ENCODE measurements at regions not wholly inside any gene's neighbourhood (a gene's known extent, or its start where the extent isn't known, plus 50 kb on each side); places are given as distances from the start of the nearest gene placed in this dataset.

DNA sequence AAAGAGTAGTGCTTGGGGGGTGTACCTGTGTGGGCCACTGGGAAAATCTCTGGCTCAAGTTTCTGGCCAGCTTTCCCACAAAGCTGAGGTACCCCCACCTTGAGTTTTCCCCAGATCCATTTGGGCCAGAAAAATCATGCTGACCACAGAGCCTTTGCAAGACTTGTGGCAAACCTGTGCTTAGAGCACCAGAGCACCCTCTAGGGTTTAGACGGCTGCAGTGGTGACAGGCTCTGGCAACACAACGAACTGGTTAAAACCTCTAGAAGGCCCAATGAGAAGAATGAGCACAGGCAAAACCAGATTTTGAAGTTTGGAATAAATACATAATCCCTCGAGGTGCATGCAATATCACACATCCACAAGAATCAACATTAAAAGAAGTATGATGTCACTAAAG, 290.7 kb upstream of the FOLH1 start:
- peaks cover 0 to 1% (median 0%) of the 10 kb centered on the region in 3 donors for H3K27me3 Mint-ChIP-seq (ENCODE audit: low read depth in 3 of 3)
- Histone ChIP-seq H3K36me3 (replicated peaks in 1 of 2; ENCODE audit: control insufficient read depth in 1 of 2, insufficient read depth in 2 of 2, low read length in 2 of 2) (no peaks in the 10 kb centered on the region), H3K9ac (ENCODE audit: insufficient read depth, low read length, poor library complexity, severe bottlenecking) (no peak overlapping the region), H3K4me3 (replicated peaks in 1 of 3; ENCODE audit: low read depth in 2 of 3, low read length in 3 of 3) (no peak overlapping the region), H3K27ac (ENCODE audit: low read depth in 1 of 2, low read length in 2 of 2) (no peak overlapping the region), H3K27me3 (ENCODE audit: control insufficient read depth in 2 of 2, insufficient read depth in 2 of 2, low read length in 2 of 2) (no peaks in the 10 kb centered on the region), H3K4me1 (ENCODE audit: control insufficient read depth in 1 of 2, insufficient read depth in 2 of 2, low read length in 2 of 2) (no peaks in the 10 kb centered on the region), H3K4me2 (replicated peaks; ENCODE audit: extremely low read depth, low read length, poor library complexity, severe bottlenecking) (no peak overlapping the region), H2AFZ (ENCODE audit: insufficient read depth, low read depth, low read length, poor library complexity, severe bottlenecking) (no peak overlapping the region), H3K9me3 (replicated peaks in 1 of 2; ENCODE audit: control insufficient read depth in 1 of 2, insufficient read depth in 1 of 2, low read length in 2 of 2) (peaks cover 9 to 10% of the 10 kb centered on the region in 2 donors), H3K79me2 (ENCODE audit: insufficient read depth, low read length) (no peaks in the 10 kb centered on the region), H4K20me1 (ENCODE audit: insufficient read depth, low read length) (no peaks in the 10 kb centered on the region)
- peaks cover 0 to 16% (median 3%) of the 10 kb centered on the region in 7 donors for H3K9me3 Mint-ChIP-seq
- H3K4me3 Mint-ChIP-seq: no peak overlapping the region
- no peak for DNase-seq
- no peaks in the 10 kb centered on the region for H3K4me1 Mint-ChIP-seq
- WGBS (ENCODE audit: insufficient coverage): 88% methylated on average over 2 of the region's 3 CpGs
- H3K27ac Mint-ChIP-seq: no peak overlapping the region
- intact Hi-C loops (cut with micrococcal nuclease): no loop called here
- H3K36me3 Mint-ChIP-seq: no peaks in the 10 kb centered on the region
- TF ChIP-seq, protein P1, sequence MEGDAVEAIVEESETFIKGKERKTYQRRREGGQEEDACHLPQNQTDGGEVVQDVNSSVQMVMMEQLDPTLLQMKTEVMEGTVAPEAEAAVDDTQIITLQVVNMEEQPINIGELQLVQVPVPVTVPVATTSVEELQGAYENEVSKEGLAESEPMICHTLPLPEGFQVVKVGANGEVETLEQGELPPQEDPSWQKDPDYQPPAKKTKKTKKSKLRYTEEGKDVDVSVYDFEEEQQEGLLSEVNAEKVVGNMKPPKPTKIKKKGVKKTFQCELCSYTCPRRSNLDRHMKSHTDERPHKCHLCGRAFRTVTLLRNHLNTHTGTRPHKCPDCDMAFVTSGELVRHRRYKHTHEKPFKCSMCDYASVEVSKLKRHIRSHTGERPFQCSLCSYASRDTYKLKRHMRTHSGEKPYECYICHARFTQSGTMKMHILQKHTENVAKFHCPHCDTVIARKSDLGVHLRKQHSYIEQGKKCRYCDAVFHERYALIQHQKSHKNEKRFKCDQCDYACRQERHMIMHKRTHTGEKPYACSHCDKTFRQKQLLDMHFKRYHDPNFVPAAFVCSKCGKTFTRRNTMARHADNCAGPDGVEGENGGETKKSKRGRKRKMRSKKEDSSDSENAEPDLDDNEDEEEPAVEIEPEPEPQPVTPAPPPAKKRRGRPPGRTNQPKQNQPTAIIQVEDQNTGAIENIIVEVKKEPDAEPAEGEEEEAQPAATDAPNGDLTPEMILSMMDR (IDR thresholded peaks at IDR 0.05): no peak

DNA sequence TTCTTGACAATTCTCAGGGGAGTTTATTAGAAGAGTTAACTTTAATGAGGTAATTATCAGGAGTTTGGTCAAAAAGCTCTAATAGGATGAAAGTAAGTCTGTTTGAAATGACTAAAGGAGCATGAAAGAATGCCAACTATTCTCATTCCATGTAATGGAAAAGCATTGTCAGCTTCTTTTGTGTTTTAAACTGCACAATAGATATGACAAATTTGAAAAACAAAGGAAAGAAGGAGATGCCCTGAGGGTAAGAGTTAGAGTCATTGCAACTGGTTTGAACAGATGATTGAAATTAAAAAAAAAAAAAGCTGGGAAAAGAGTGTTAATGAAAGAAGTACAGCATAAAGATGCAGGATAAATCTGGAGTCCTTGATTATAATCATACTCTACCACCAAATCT, 296.8 kb upstream of the FOLH1 start:
- H3K4me3 Mint-ChIP-seq: no peak overlapping the region
- peaks cover 0 to 2% (median 1%) of the 10 kb centered on the region in 3 donors for H3K27me3 Mint-ChIP-seq (ENCODE audit: low read depth in 3 of 3)
- peaks cover 0 to 8% (median 2%) of the 10 kb centered on the region in 7 donors for H3K9me3 Mint-ChIP-seq

More for the DNA sequence above, 296.8 kb upstream of the FOLH1 start:
- Histone ChIP-seq H3K27ac (ENCODE audit: low read depth in 1 of 2, low read length in 2 of 2) (no peak overlapping the region), H3K36me3 (replicated peaks in 1 of 2; ENCODE audit: control insufficient read depth in 1 of 2, insufficient read depth in 2 of 2, low read length in 2 of 2) (no peaks in the 10 kb centered on the region), H2AFZ (ENCODE audit: insufficient read depth, low read depth, low read length, poor library complexity, severe bottlenecking) (no peak overlapping the region), H3K9me3 (replicated peaks in 1 of 2; ENCODE audit: control insufficient read depth in 1 of 2, insufficient read depth in 1 of 2, low read length in 2 of 2) (no peaks in the 10 kb centered on the region), H3K79me2 (ENCODE audit: insufficient read depth, low read length) (no peaks in the 10 kb centered on the region), H3K27me3 (ENCODE audit: control insufficient read depth in 2 of 2, insufficient read depth in 2 of 2, low read length in 2 of 2) (no peaks in the 10 kb centered on the region), H3K4me1 (ENCODE audit: control insufficient read depth in 1 of 2, insufficient read depth in 2 of 2, low read length in 2 of 2) (no peaks in the 10 kb centered on the region), H3K4me2 (replicated peaks; ENCODE audit: extremely low read depth, low read length, poor library complexity, severe bottlenecking) (no peak overlapping the region), H3K9ac (ENCODE audit: insufficient read depth, low read length, poor library complexity, severe bottlenecking) (no peak overlapping the region), H4K20me1 (ENCODE audit: insufficient read depth, low read length) (no peaks in the 10 kb centered on the region), H3K4me3 (replicated peaks in 1 of 3; ENCODE audit: low read depth in 2 of 3, low read length in 3 of 3) (no peak overlapping the region)
- TF ChIP-seq, protein P1 (IDR thresholded peaks at IDR 0.05): no peak
- Mint-ChIP-seq H3K36me3 (no peaks in the 10 kb centered on the region), H3K4me1 (no peaks in the 10 kb centered on the region), H3K27ac (no peak overlapping the region)
- intact Hi-C loops (cut with micrococcal nuclease): no loop called here
- DNase-seq: no peak
